ENCODE measurements at regions not wholly inside any gene's neighbourhood (a gene's known extent, or its start where the extent isn't known, plus 50 kb on each side); places are given as distances from the start of the nearest gene placed in this dataset.
A peak's percentile ranks its signal among the peaks of the same experiment; 100 is the strongest.

DNA sequence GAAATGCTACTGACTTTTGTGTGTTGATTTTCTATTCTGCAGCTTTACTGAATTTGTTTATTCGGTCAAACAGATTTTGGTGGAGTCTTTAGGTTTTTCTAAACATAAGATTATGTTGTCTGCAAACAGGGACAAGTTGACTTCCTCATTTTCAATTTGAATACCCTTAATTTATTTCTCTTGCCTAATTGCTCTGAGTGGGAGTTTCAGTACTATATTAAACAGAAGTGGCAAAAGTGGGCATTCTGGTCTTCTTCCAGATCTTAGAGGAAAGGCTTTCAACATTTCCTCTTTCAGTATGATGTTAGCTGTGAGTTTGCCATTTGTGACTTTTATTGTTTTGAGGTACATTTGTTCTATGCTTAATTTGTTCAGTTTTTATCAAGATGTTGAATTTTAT is 268.5 kb downstream of the WNT5A start:
- peak in 2 of 3 donors; percentile 12 to 21 for DNase-seq

DNA sequence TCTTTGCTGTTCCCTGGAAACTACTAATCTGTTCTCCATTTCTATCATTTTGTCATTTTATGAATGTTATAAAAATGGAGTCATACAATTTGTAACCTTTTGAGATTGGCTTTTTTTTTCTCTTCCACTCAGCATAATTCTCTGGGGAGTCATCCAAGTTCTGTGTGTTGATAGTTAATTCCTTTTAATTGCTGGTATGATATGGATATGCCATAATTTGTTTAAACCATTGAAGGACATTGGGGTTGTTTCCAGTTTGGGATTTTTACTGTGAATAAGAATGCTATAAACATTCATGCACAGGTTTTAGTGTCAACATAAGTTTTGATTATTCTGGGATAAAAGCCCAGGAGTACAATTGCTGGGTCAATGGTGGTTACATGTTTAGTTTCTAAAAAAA is 279.4 kb downstream of the WNT5A start:
- DNase-seq, result no peak

DNA sequence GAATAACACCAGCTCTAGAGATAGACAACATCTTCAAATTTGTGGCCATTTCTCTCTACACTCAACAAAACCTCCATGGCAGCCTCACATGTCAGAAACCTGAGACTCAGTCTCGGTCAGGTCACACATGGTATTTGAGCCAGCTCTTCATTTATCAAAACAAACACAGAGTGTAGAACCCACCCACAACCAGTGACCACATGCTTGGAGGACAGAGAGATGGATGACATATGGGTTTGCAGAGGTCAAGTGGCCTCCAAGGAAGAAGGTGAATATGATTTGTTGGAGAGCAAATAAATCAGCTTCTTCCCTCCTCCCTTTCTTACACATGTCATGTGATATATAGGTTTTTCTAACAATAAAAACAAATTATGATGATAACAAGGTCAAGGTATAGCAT is 278.1 kb upstream of the LRTM1 start:
- no peak for DNase-seq

DNA sequence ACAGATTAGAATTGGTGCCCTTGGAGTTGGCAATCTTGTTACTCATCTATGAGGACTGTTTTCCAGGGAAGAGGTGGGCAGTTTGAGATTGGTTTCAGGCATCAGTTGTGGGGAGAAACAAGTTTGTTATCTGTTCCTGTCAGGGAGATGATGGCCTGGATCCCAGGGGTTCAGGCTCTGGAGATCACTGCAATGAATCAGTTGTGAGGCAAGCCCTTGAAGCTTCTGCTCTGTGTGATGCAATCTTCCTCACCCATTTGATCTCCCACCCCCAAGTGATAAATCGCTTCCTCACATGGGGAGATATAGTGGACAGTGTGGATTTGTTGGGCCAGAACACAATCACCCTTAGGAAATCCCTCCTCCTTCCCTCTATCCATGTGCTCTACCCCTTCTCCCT is 276.6 kb upstream of the LRTM1 start:
- DNase-seq, result no peak

DNA sequence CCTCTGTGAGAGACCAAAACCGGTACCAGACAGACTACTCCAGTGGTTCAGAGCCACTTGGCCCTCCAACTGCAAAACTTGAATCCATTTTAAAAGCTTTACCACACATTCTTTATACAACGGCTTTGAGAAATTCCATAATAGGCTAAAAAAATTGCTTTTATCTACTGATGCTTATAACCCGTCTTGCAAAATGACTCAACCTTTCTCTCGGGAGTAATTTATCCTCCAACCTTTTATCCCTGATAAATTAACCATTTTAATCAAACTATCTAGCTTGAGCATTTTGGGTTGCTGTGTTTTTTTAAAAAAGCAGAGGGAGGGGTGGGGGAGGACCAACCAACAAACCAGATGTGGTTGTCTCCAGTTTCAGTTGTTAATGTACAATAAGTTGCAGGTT is 275.7 kb upstream of the LRTM1 start:
- DNase-seq, result no peak

DNA sequence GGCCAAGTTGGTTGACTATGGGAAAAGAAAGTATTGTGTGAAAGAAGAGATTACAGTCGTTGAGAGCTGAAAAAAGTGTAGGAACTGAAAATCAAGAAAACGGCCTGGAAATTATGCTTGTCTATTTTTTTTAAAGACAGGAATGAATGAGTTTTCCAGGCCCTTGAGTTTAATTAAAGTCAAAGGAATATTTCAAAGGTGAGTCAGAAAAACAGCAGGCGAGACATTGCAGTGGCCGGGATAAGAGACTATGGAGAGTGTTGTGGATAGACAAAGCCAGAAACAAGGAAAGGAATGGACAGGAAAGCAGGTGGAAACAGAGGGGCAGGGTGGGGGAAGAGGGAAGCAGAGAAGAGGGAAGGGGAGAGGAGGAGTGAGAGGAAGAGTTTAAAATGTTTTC is 275.1 kb upstream of the LRTM1 start:
- no peak for DNase-seq

DNA sequence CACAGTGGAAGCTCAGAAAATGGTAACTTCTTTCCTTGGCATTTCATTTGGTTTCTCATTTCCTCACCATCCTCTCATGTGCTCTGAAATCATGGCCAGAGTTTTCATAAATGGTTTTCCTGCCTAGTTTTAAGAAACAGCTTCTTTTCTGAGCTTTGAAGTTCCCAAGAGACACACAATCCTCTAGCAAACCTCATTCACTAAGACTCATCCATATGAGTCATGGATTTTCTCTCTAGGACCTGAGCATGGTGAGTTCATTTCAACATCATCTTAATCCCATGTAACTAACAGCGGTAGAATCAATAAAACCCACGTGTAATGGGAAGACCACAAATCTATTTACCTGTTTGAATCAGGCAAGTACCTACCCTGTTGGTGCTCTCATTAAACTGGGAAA is 274.5 kb upstream of the LRTM1 start:
- no peak for DNase-seq

DNA sequence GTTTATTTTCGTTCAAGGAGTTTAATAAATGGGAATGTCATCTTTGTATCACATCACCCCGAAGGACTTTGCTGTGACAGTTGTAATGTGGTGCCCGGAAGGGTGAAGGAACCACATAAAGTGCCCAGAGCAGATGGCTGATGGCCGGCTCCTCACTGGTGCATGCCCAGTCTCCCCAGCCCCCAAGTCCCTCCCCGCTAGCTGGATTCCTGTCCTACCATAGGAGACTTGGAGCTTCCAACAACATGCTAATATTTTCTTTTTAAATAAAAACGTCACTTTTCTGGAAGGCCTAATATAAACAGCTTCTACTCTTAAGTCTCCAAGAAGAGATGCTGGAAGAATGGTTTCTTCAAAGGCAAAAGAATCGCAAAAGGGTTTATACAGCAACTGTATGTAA is 273.9 kb upstream of the LRTM1 start:
- no peak for DNase-seq

DNA sequence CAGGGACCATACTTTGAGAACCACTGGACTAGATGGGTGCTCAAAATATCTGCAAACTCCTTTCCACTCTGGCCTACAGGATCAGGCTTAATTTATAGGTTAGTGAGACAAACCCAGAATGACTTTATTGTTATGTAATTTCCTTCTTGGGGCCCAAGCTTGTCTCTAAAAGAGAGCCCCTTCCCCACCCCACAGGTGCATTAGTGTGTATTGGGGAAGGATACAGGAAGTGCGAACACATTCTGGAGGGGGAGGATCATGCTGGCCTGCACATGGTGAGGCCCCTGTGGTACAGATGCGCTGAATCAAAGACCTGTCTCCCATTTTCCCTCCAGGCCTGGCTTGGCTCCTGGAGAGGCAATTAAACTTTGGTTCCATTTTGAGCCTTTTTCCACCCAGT is 273.0 kb upstream of the LRTM1 start:
- no peak for DNase-seq

DNA sequence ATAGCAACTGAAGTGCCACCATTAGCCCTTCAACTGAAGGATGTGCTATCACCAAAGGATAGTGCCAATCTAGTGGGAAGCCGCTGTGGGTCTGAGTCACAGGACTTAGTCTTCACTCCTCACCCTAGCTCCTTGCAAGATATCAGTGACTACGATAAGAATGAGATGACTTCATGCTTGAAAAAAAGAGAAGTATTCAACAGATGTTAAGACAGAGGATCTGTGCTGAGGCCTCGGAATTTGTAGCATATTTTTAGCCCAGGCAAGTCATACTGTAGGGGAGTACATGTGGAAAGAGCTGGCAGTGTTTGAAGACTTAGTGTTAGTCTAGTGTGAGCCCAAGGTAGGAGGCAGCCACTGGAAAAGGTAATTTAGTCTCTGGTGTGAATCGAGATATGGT is 270.7 kb upstream of the LRTM1 start:
- DNase-seq, result peak in 1 of 3 donors; percentile 0

DNA sequence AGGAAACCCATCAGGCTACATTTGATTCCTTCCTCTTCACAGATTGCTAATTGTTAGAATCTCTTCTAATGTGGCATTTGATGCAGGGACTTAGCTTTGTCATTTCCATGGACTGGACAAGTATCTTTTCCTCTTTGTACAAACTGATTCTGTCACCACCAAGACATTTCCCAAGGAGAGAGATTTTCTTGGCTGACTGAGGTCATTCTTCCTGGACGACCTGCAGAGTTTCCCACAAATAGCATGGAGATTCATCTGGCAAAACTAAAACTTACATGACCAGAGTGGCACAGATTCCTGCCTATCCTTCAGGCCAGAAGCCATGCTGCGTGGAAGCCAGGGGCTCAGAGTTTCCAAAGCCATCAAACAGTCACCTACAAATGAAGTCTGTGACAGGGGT is 269.2 kb upstream of the LRTM1 start:
- no peak for DNase-seq

DNA sequence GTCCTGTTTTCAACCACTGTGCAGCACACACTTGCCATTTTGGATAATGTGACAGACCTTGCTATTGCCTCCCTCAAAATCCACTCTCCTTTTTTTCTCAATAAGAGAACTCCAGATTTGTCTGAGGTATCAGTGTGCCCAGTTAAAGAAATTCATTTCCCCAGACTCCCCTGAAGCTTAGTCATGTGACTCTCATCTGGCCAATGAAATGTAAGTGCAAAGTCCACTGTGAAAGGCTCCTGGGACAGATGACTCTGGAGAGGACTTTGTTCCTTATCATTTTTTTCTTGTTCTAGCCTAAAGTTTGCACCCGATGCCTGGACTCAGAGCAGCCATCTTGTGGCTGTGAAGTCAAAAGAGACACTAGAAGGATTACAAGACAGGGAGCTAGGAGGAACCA is 268.6 kb upstream of the LRTM1 start:
- DNase-seq, result no peak

DNA sequence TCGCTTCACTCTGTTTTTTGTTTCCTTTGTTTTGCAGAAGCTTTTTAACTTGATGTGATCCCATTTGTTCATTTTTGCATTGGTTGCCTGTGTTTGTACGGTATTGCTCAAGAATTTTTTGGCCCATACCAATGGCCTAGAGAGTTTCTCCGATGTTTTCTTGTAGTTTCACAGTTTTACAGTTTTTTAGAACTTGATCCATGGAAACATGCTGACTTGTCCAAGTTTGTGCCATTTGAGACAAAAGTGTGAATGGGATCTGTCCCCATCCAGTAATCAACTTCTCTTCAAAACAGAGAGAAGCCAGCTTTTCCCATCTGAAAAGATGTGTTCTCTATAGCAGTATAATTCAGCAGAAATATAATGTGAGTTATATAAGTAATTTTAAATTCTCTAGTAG is 266.5 kb upstream of the LRTM1 start:
- no peak for DNase-seq

DNA sequence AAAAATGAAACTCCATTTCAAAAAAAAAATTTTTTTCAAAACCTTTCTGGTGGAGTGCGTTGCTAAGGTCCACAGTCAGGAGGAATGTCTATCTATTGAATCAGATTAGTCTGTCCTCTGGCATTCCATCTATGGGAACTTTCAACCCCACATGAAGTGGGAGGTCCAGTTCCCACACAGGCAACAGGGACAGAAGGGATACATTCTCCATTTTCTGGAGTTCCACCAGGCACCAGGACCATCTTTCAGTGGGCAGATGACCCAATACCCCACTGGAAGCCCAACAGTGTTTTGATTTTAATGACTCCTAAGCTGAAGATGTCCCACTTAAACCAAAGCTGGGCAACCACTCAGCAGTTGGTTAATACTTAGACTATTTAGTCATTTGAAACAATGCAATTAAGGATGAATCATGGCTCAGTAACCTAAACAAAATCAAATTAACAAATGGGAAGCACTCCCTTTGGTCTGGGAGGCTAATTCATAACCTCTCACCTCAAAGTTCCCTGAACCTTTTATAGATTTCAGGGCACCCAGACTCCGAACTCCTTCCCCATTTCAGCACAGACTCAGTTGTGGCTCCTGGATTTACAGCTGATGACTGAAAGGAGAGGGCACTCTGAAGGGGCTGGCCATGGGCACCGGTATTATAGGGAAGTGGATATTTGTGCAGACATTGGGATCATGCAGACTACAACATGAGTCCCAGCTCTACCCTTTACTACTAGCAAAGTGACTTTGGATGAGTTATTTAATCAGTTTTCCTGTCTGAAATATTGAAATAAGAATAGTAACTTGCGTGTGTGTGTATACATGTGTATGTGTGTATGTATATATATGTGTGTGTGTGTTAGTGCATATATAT is 264.3 kb upstream of the LRTM1 start:
- no peak for DNase-seq

DNA sequence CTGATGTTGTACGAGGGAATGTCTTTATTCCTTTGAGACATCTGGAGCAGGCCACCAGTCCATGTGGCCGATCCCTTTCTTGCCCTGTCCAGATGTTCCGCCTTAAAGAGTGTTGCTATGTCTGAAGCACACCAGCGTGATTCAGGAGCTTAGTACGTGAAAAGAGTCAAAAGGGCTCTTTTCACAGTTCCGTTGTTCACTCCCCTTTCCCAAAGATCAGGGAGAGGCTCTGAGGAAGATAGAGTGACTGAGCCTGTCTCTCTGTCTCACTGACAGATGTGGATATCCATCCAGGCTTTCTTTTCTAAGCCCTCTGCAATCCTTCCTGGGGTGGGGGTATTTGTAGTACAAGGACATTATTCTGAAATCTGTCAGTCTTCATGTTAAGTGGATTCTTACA is 262.5 kb upstream of the LRTM1 start:
- DNase-seq, result no peak

DNA sequence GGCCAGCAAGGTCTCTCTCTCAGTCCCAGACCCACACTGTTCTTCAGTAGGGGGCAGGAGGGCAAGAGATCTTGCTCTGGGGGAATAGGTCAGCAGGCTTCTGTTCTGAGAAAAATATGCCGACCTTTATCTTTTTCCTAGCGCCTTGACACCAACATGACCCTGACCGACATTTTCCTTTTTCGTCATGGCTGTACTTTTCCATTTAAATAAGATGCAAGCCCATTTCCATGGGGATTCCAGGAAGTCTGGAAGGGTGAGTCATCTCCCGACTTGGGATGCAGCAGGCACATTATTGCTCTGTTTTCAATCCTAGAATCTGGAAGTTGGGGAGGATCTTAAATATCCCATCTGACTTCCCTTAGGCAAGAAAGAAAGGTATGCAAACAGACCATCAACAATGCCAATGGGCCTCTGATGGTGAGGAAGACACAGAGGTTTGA is 261.5 kb upstream of the LRTM1 start:
- no peak for DNase-seq

DNA sequence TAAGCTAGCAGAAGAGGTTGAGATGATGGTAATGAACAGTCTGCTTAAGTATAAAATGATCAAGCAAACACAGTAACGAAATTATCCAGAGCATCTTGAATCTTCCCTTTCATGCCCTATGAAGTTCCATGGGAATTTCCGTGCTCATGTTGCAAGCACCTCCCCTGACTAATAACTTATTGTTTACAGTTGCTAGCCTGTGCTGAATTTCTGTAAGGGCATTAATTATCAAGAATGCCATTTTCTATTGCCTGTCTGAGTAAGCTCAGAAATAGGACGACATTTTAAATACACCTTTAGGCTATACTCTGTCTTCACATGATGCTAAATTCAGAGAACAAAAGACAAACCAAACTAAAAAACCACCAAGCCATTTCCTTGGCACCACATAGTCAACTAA is 257.5 kb upstream of the LRTM1 start:
- DNase-seq, result peak; percentile 10 to 40 (median 26)

DNA sequence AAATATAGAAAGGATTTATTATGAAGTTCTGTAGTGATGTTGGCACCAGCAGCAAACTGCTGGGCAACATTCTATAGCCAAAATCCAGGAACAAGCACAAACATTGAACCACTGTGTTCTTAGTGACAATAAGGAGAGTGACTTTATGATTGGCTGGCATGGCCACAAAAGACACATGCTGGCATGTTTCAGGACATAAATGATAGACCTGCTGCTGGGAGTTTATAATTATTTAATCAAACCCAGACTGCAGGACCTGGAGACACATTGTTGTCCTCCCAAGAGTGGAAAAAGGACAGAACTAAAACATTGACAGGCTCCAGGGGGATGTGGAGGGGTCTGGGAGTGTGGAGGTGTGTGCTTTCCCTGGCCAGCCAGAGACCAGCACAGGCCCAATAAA is 255.3 kb upstream of the LRTM1 start:
- DNase-seq, result no peak

DNA sequence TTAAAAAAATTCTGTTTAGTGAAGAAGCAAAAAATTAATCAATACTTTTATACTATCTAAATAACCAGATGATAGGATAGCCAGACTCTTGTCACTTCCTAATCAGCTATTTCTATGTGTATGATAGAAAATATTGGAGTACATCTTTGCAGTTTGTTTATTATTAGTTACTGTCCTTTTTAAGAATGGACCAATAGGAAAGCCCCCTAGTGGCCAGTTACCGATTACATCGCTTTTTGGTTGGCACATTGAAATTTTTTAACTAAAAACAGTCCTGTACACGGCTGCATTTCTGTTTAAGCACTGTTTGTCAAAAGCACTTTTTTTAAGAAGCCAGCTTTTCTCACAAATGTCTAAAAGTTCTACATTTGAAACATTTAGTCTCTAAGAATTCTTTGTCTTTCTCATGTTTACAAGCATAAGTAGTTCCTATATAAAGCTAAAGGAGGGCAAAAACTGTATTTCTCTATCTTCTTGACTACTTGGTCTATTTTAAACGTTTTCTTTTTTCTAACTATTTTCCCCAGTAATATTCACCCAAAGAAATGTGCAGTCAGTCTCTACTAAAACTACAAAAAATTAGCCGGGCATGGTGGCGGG is 253.2 kb upstream of the LRTM1 start:
- DNase-seq, result peak; percentile 58 to 78 (median 74)

DNA sequence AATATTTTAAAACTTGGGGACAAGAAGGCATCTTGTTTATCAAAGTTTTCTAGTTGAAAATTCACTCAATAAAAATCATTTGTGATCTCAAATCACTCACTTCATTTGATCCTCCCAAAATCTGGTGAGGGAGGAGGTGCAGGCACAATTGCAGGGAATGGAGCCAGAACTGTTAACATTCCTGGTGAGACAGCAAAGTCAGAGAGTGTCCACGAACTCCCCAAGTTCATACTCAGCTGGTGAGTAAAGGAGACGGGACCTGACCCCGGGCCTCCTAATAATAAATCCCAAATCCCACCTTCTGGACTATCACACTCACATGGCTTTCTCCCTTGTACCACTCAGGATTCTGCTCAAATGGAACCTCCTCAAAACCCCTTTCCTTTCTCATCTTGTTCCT is 252.3 kb upstream of the LRTM1 start:
- DNase-seq, result no peak

DNA sequence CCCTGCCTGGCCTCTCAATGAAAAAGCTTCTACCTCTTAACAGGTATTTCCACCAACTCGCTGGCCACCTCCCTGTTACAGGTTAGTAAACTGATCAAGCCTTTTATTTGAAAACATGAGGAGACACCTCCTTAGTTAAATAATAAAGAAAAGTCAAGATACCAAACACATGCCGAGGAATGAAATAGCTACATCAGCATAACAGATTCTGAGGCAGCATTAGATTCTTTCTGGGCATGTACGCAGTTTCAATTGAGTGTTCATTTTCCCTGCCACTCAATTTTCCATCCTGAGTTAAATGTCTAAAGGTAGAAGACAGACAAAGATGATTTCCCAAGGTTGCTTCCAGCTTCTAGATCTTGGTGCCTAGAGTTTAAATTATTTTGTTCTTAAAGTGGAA is 250.5 kb upstream of the LRTM1 start:
- DNase-seq, result no peak

DNA sequence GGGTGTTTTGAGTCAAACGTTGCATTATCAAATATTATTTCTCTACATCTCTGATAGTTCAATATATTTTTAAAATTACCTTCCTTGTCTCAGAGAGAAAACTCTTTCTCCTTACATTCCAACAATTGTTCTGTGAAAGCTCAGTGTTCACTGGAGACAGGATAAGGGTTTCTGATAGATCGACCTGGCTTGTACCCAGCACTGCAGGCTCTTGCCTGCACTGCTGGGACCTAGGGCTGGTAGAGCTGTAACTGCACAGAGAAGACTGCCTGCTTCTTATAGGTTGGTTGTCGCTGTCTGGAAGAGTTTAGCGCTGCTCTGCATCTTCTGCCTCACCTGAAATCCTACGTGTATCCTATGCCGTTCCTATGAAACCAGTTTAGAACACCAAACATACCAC is 249.9 kb upstream of the LRTM1 start:
- DNase-seq, result no peak

DNA sequence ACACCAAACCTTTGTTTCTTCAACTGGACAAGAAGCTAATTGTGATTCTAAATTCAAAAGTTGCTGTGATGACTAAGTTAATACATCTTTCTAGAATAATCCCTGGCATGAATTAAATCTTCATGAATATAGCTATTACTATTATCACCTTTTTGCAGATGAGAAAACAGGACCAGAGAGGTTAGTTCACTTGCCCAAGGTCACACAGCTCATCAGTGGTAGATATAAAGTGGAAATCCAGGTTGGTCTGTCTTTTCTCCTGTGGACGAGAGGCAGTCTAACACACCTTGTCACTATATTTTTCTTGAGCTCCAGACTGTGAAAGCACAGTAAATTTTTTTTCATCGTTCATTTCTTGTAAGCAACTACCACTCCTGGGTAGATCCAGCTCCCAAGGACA is 247.6 kb upstream of the LRTM1 start:
- no peak for DNase-seq

DNA sequence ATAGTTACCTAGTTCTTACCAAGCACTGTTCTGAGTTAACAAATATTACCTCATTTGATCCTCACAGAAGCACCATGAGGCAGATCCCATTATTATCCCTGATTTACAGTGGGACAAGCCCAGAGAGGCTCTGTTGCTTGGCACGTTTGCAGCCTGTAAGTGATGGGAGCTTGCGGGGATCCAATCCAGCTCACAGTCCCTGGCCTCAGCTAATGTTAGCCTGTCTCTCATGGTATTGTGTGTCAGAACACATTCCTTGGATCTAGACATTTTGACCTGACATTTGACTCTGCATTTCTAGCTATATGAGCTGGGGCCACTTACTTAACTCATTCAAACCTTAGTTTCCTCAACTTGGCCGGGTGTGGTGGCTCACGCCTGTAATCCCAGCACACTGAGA is 246.9 kb upstream of the LRTM1 start:
- no peak for DNase-seq

DNA sequence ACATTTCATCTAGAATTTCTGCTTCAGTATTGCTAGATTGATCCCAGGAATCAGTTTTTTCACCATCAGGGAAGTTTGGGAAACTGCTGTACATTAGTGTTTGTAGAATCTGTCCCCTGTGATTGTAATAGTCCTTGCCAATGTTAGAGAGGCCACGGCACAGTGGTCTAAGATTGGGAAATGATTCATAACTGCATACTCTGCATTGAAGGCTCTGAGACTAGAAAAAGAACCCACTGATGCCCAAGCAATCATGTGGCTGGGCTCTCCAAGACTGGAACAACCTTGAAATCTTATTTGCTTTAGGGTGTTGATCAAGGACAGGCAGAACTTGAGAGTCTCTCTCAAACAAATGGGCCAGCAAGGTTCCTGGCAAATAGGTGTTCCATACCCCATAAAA is 245.6 kb upstream of the LRTM1 start:
- no peak for DNase-seq
